ENCODE measurements at regions not wholly inside any gene's neighbourhood (a gene's known extent, or its start where the extent isn't known, plus 50 kb on each side); places are given as distances from the start of the nearest gene placed in this dataset.
A peak's percentile ranks its signal among the peaks of the same experiment; 100 is the strongest.

GRCh38 chr22:19636696-19637407 lies 77.5 kb upstream of the SEPTIN5 start:
- in situ Hi-C loops (cut with HindIII; ENCODE audit: low pct_ligation_motif_present, low pct_unique_long_range_greater_than_20kb, low sequenced_read_pairs), result no loop called here
- DNase-seq, result no peak

- in situ Hi-C loops (cut with HindIII; ENCODE audit: low pct_ligation_motif_present, low pct_unique_long_range_greater_than_20kb, low sequenced_read_pairs), result no loop called here
- no peak for DNase-seq
Measured at GRCh38 chr22:19637408-19638281, 76.7 kb upstream of the SEPTIN5 start.

- no peak for DNase-seq
- in situ Hi-C loops (cut with HindIII; ENCODE audit: low pct_ligation_motif_present, low pct_unique_long_range_greater_than_20kb, low sequenced_read_pairs), result no loop called here
Measured at GRCh38 chr22:19638282-19639015, 75.9 kb upstream of the SEPTIN5 start.

- DNase-seq, result no peak
- in situ Hi-C loops (cut with HindIII; ENCODE audit: low pct_ligation_motif_present, low pct_unique_long_range_greater_than_20kb, low sequenced_read_pairs), result no loop called here
Measured at GRCh38 chr22:19639610-19640135, 74.6 kb upstream of the SEPTIN5 start.

- in situ Hi-C loops (cut with HindIII; ENCODE audit: low pct_ligation_motif_present, low pct_unique_long_range_greater_than_20kb, low sequenced_read_pairs), result no loop called here
- DNase-seq, result no peak
Measured at GRCh38 chr22:19640306-19640705, 74.0 kb upstream of the SEPTIN5 start.

GRCh38 chr22:19641254-19641982 lies 72.9 kb upstream of the SEPTIN5 start:
- in situ Hi-C loops (cut with HindIII; ENCODE audit: low pct_ligation_motif_present, low pct_unique_long_range_greater_than_20kb, low sequenced_read_pairs), result no loop called here
- DNase-seq, result no peak

- no peak for DNase-seq
- in situ Hi-C loops (cut with HindIII; ENCODE audit: low pct_ligation_motif_present, low pct_unique_long_range_greater_than_20kb, low sequenced_read_pairs), result no loop called here
Measured at GRCh38 chr22:19641983-19642451, 72.3 kb upstream of the SEPTIN5 start.

GRCh38 chr22:19643448-19644313 lies 70.6 kb upstream of the SEPTIN5 start:
- DNase-seq, result no peak
- in situ Hi-C loops (cut with HindIII; ENCODE audit: low pct_ligation_motif_present, low pct_unique_long_range_greater_than_20kb, low sequenced_read_pairs), result no loop called here

- in situ Hi-C loops (cut with HindIII; ENCODE audit: low pct_ligation_motif_present, low pct_unique_long_range_greater_than_20kb, low sequenced_read_pairs), result no loop called here
Measured at GRCh38 chr22:19644314-19645223, 69.7 kb upstream of the SEPTIN5 start.

GRCh38 chr22:19645391-19645790 lies 68.9 kb upstream of the SEPTIN5 start:
- DNase-seq, result no peak
- in situ Hi-C loops (cut with HindIII; ENCODE audit: low pct_ligation_motif_present, low pct_unique_long_range_greater_than_20kb, low sequenced_read_pairs), result no loop called here

More at GRCh38 chr22:19644314-19645223, 69.7 kb upstream of the SEPTIN5 start:
- no peak for DNase-seq

- in situ Hi-C loops (cut with HindIII; ENCODE audit: low pct_ligation_motif_present, low pct_unique_long_range_greater_than_20kb, low sequenced_read_pairs), result no loop called here
- DNase-seq, result no peak
Measured at GRCh38 chr22:19645905-19646304, 68.4 kb upstream of the SEPTIN5 start.

GRCh38 chr22:19646383-19646782 lies 67.9 kb upstream of the SEPTIN5 start:
- in situ Hi-C loops (cut with HindIII; ENCODE audit: low pct_ligation_motif_present, low pct_unique_long_range_greater_than_20kb, low sequenced_read_pairs), result no loop called here
- no peak for DNase-seq

- in situ Hi-C loops (cut with HindIII; ENCODE audit: low pct_ligation_motif_present, low pct_unique_long_range_greater_than_20kb, low sequenced_read_pairs), result no loop called here
Measured at GRCh38 chr22:19648419-19648929, 65.8 kb upstream of the SEPTIN5 start.

GRCh38 chr22:19652316-19652715 lies 62.0 kb upstream of the SEPTIN5 start:
- in situ Hi-C loops (cut with HindIII; ENCODE audit: low pct_ligation_motif_present, low pct_unique_long_range_greater_than_20kb, low sequenced_read_pairs), result no loop called here

More at GRCh38 chr22:19648419-19648929, 65.8 kb upstream of the SEPTIN5 start:
- DNase-seq, result peak; percentile 17

GRCh38 chr22:19654338-19654987 lies 59.8 kb upstream of the SEPTIN5 start:
- in situ Hi-C loops (cut with HindIII; ENCODE audit: low pct_ligation_motif_present, low pct_unique_long_range_greater_than_20kb, low sequenced_read_pairs), result no loop called here
- no peak for DNase-seq

More at GRCh38 chr22:19652316-19652715, 62.0 kb upstream of the SEPTIN5 start:
- DNase-seq, result no peak

GRCh38 chr22:19655399-19655798 lies 58.9 kb upstream of the SEPTIN5 start:
- no peak for DNase-seq
- in situ Hi-C loops (cut with HindIII; ENCODE audit: low pct_ligation_motif_present, low pct_unique_long_range_greater_than_20kb, low sequenced_read_pairs), result no loop called here

Data from ACHN (cell line).